Kidney glomerular epithelial cell (primary cell): ENCODE measurements at regions not wholly inside any gene's neighbourhood (a gene's known extent, or its start where the extent isn't known, plus 50 kb on each side); places are given as distances from the start of the nearest gene placed in this dataset.
"Not testable (repeated sequence)": the region's sequence is repeated elsewhere in the genome, so short reads cannot be mapped to it uniquely, and the experiment has no call there.

ENCODE experiments used
- DNase-seq: peaks from one replicate; lab custom pipeline; 2025; lab: John Stamatoyannopoulos, UW

DNA sequence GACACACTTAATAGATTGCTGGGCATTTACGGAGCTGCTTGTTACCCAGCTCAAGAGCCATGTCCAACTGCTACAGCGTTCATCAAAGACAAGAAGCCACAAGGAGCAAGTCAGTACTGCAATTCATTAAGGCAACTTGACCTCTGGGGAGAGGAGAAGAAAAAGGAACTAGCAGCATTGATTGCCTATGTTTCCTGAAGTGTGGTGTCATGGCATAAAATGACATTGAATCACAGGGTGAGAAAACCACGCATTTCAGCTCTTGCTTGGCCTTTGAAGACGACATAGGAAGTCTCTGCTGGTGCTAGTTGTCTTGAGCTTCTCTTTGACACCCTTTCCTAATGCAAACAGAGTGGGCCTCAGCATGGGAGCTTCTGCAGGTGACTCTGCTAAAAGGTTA is 139.1 kb downstream of the CDH26 start:
- no peak for DNase-seq

DNA sequence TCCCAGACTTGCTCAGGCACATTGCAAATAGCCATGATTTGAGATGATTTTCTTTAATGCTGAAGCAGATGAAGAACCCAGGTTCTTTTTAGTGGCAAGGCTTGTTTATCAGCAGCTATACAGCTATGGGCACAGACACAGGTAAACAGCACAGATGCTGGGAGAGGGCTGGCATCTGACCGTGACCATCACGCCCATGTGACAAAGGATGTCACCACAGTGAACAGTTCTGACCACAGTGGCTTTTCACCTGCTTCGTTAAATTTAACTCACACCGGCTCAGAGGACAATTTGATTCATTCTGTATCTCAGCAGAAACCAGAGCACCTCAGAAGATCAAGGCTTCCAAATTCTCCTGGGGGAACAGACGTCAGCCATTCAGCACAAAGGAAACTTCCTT is 142.6 kb downstream of the CDH26 start:
- DNase-seq = no peak

GRCh38 chr20:60101201-60101890 is 143.1 kb downstream of the CDH26 start:
- no peak for DNase-seq

DNA sequence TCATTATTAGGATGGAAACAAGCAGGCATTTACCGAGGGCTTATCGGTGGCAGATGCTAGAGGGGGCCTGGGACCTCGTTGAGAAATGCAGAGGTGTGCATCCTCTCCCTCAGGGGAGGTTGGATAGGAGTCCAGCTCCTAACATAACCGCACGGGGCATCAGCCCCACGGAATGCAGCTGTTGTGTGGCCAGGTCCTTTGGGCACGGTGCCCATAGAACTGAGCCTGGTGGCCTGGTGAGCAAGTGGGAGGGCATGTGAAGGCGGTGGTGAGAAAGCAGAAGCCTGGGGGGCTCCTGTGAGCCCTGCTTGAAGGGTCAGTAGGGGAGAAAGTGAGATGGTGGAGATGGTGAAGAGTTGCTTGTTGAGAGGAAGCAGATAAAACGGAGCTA is 143.7 kb downstream of the CDH26 start:
- no peak for DNase-seq

DNA sequence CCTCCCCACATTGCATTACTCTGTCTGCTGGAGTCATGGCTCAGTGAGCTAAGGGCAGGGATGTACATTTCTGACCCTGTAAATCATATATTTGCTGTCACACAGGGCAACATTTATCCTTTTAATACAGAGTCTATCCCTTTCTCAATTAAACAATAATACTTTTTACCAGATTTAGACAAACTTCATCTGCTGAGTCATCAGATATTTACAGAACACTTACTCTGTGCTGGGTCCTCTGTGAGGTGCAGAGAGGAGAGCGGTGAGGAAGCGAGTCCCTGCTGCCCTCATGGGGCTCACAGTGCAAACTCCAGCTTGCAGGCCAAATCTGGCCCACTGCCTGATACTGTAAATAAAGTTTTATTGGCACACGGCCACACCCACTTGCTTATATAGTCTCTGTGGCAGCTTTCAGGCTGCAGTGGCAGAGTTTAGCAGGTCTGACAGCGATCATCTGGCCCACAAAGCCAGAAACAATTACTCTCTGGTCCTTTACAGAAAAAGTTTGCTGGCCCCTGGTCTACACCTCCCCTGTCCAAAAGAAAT is 144.5 kb downstream of the CDH26 start:
- DNase-seq = no peak

GRCh38 chr20:60104993-60105803 is 147.0 kb downstream of the CDH26 start:
- peak; percentile 63 for DNase-seq

- not testable (repeated sequence) for DNase-seq
Measured at GRCh38 chr20:60106186-60106585, 148.0 kb downstream of the CDH26 start.

DNA sequence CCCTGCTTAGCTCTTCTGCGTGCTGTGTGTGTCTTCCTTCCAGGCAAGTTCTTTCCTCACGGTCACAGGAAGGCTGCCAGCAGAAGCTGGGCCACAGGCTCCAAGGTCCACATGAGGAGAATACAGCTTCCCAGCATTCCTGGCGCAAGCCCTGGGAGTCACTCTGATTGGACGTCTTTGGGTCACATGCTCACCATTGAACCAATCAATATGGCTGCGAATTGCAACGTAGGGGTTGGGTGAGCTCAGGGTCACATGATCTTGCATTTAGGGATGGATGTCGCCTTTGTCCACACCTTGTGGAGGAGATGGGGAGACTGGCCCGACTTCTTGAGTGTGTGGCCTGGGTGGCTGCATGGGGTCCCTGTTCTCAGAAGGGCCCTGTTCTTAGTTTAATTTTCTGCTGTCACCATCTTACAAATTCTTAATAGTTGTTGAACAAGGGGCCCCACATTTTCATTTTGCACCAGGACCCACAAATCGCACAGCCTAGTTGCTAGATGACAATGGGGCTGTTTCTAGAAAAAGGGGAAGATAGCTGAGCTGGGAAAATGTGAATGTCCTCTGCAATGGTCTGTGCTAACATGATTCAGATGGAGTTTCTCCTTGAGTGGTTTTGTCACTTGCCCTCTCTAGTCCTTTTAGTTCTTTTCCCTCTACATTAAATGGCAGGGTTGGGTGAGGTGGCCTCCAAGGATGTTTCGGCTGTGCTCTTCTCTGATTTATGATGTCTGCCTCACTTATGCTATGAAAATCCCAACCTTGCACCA is 149.6 kb downstream of the CDH26 start:
- DNase-seq = no peak

- peak; percentile 1 for DNase-seq
Measured at GRCh38 chr20:60108397-60108796, 150.2 kb downstream of the CDH26 start.

DNA sequence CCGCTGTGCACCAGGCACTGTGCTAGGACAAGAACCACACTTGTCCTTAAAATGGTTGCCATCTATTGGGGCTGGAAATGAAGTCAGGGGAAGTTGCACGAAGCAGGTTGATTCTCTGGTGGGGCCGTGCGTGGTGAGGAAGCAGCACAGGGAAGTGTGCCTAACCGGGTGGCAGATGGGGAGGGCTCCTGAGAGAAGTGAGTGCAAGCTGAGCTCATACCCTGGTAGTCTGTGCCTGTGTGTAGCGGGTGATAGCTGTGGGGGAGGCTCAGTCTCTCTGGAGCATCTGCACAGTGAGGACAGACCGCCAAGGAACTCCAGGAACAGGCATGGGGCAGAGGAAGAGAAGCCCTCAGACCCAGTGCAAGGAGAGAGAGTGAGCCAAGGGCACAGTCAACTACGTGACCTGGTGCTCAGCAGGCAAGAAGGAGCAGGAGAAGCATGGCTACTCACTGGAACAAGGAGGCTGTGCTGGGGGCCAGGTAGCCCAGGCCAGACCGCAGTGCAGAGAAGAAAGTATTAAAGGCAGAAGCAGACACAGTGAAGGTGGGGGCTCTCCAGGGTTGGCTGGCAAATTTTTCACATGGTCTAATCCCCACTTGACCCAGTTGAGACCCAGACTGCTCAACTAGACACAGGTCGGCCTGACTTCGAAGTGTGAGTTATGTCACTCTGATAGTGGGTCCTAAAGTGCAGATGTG is 155.0 kb downstream of the CDH26 start:
- DNase-seq = no peak

DNA sequence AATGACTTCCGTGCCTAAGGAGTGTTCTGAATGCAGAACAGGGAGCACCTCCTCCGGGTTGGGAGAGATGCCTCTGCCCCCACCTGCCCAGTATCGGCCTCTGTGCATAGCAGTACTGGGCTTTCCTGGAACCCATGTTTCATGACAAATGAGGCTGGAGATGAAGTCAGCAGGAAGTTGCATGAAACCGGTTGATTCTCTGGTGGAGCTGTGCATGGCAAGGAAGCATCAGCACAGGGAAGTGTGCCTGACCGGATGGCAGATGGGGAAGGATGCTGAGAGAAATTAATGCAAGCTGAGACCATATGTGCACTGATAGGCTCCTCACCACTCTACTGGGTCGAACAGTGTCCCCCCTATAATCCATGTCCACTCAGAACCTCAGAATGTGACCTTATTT is 155.5 kb downstream of the CDH26 start:
- DNase-seq = no peak

- DNase-seq = no peak
Measured at GRCh38 chr20:60115451-60115850, 157.2 kb downstream of the CDH26 start.

- no peak for DNase-seq
Measured at GRCh38 chr20:60116128-60116909, 158.1 kb downstream of the CDH26 start.

- no peak for DNase-seq
Measured at GRCh38 chr20:60117065-60117464, 158.8 kb downstream of the CDH26 start.

GRCh38 chr20:60121903-60122302 is 163.7 kb downstream of the CDH26 start:
- no peak for DNase-seq

- no peak for DNase-seq
Measured at GRCh38 chr20:60122671-60123070, 164.4 kb downstream of the CDH26 start.

DNA sequence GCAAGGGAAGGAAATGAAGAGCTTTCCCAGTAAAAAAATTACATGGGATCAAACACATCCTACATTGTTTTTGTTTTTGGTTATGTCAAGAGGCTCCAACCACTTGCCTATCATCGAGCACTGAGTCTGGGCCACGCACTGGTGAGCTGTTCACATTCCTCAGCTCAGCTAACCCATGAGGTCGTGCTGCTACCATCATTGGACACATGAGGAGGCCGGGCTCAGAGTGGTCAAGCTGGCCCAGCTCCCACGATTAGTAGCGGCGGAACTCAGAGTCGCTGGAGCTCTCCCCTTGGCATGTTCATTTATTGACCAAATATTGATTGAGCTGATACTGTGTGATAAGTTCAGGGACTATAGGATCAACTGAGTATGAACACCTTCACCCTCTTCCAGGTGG is 164.9 kb downstream of the CDH26 start:
- peak; percentile 1 for DNase-seq

GRCh38 chr20:60123652-60124051 is 165.4 kb downstream of the CDH26 start:
- no peak for DNase-seq

- DNase-seq = no peak
Measured at GRCh38 chr20:60124776-60125381, 166.7 kb downstream of the CDH26 start.

GRCh38 chr20:60125513-60125912 is 167.3 kb downstream of the CDH26 start:
- DNase-seq = no peak

DNA sequence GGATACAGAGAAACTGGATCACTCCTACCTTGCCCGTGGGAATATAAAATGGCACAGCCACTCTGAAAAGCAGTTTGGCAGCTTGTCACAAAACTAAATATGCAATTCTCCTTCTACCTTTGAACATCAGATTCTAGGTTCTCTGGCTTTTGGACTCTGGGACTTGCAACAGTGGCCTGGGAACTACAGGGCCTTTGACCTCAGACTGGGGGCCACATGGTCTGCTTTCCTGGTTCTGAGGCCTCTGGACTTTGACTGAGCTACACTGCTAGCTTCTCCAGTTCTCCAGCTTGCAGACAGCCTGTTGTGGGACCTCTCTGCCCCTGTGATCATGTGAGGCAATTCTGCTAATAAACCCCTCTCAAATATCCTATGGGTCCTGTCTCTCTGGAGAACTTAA is 168.8 kb downstream of the CDH26 start:
- no peak for DNase-seq
